GM21737 (cell line): ENCODE measurements at regions not wholly inside any gene's neighbourhood (a gene's known extent, or its start where the extent isn't known, plus 50 kb on each side); places are given as distances from the start of the nearest gene placed in this dataset.

Experiments used
- ATAC-seq: cut with Tn5 transposase; IDR thresholded peaks from one replicate; pipeline ENCODE4 v1.9.1; 2021; ENCODE audit warnings: mild to moderate bottlenecking, moderate library complexity; ENCODE audit not compliant: unreplicated experiment

DNA sequence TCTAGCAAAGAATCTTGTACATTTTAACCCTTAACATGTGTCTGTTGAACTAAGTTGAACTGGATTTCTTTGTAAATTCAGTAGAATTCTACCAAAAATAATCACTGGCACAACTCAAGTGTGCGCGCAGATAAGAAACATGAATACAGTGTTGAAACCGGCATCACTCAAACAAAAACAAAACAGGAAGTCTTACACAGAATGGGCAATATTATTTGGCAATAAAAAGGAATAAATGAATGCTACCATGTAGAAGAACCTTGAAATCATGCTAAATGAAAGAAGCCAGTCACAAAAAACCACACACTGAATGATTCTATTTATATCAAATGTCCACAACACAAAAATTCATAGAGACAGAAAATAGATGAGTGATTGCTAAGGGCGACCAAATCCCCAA lies 102.9 kb upstream of the ZFHX3 start:
- ATAC-seq = no peak

- ATAC-seq = no peak
Observed at GRCh38 chr16:73149334-73149733, 101.4 kb upstream of the ZFHX3 start.

- ATAC-seq = no peak
Observed at GRCh38 chr16:73147958-73148357, 100.0 kb upstream of the ZFHX3 start.

GRCh38 chr16:73145166-73145880 lies 97.4 kb upstream of the ZFHX3 start:
- no peak for ATAC-seq

GRCh38 chr16:73143576-73144422 lies 95.9 kb upstream of the ZFHX3 start:
- ATAC-seq = no peak

GRCh38 chr16:73143002-73143401 lies 95.1 kb upstream of the ZFHX3 start:
- ATAC-seq = no peak

GRCh38 chr16:73142053-73142854 lies 94.3 kb upstream of the ZFHX3 start:
- ATAC-seq = no peak

DNA sequence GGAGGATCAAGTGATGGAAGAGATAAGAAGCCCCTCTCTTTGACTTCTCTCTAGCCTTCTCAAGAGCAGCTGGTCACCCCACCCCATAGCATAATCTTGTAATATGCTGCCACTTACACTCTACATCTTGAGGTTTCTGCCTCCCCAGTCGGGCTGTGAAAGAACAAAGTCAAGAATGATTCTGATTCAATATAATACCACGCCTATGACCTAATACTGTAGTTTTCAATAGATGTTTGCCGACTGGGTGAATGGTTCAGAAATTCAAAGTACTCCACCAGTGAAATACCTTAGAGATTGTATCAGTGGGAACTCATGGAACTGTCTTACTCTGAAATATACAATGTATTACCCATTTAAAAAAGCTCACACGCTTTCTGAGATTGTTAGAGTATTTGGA lies 93.0 kb upstream of the ZFHX3 start:
- no peak for ATAC-seq

- no peak for ATAC-seq
Observed at GRCh38 chr16:73131156-73131862, 83.4 kb upstream of the ZFHX3 start.

DNA sequence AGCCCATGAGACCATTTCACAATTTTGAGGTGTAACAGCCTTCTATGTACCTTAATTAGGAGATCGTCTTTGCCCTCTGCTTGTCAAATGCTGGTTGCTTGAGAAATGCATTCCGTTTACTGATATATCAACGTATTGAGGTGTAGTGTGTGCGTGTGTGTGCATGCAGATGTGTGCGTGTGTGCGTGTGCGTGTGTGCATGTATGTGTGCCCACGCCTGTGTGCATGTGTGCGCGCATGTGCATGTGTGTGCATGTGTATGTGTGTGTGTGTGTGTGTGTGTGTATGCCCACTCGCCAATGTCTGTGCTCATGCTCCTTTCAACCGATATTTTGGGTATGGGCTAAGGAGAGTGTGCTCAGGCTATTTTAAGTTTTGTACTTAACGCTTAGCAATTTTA lies 81.5 kb upstream of the ZFHX3 start:
- no peak for ATAC-seq

DNA sequence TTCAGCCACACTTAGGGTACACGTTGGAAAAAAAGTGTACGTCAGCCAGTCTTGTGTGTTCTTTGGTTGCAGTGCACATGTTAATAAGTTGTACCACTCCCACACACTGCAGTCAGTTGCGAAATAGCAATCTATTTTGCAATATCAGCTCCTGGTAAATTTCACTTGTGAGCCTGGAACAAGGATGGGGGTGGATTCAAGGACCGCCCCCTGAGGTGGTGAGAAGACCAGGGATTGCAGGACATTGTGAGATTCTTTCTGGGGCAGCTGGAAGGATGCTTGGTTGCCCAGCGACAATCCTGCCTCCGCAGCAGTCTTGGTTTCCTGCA lies 78.6 kb upstream of the ZFHX3 start:
- no peak for ATAC-seq

- ATAC-seq = no peak
Observed at GRCh38 chr16:73125850-73126524, 78.1 kb upstream of the ZFHX3 start.

DNA sequence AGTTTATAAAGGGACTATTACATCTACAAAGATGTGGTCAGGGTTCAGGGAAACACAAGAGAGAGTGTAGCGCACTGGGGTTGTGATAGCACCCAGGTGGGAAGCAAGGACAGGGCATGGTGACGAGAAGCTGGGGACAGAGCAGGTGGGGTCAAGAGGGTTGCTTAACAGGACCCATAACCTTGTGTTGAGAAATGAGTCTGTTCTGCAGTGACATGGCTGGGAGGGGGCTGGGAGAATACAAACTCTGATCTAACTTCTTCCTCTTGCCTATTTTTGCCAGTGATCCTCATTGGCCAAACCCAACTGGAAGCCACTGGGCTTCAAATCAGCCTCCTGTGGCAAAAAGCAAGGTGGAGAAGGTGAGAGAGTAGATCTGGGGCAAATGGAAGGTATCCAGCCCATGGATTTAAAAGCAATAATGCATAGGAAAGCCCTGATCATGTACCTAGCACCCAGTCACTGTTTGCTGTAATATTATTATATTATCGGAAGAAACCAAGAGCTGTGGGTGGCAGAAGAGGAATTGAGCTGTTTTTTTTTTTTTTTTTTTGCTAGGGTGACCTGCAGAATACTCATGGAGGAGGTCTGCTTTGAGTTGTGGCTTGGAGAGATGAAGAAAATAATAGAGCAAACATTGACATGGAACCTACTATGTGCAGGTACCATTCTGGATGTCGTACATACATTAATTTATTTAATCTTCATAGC lies 76.9 kb upstream of the ZFHX3 start:
- ATAC-seq = no peak

GRCh38 chr16:73124097-73124652 lies 76.2 kb upstream of the ZFHX3 start:
- no peak for ATAC-seq

- ATAC-seq = no peak
Observed at GRCh38 chr16:73122604-73123391, 74.9 kb upstream of the ZFHX3 start.

GRCh38 chr16:73116576-73116975 lies 68.6 kb upstream of the ZFHX3 start:
- no peak for ATAC-seq

DNA sequence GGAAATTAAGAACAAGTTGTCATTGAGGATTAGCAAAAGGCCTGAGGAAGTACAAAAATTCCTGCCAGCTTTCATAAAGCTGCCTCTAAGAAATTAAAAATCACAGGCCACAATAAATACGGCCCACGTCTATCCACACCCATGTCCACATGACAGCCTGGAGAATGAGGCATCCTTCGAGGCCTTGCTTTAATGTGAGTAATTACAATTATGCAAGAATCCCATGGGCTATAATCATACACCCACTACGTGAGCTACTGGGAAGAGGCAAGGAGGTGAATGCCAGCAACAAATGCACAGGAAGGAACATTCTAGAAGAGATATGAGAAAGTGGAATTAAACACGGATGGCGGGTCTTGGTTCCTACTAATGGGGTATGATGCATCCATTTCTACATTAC lies 65.4 kb upstream of the ZFHX3 start:
- ATAC-seq = no peak

DNA sequence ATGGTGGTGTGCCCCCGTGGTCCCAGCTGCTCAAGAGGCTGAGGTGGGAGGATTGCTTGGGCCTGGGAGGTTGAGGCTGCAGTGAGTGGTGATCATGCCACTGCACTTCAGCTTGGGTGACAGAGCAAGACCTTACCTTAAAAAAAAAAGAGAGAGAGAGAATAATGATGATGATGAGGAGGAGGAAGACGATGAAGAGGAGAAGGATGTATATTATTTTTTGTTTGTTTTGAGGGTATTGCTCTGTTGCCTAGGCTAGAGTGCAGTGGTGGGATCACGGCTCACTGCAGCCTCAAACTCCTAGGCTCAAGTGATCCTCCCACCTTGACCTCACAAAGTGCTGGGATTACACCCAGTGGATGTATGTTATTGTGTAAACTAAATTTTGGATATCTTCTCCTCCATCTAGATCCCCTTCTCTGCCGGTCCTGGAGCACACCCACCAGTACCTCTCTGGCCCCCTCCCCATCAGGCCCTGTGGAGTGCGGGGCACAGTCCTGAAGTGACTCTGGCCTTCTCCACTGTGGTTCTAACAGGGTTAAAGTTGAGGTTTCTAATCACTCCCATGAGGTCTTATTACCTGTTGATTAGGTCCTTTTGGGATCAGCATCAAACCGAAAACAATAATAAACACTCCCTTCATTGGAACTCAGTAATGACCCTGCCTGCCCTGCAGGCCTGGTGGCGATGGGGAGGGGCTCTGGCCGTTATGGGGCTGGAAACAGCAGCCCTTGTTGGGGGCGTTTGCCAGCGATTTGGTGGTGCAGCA lies 60.5 kb upstream of the ZFHX3 start:
- ATAC-seq = no peak
